ENCODE measurements at regions not wholly inside any gene's neighbourhood (a gene's known extent, or its start where the extent isn't known, plus 50 kb on each side); places are given as distances from the start of the nearest gene placed in this dataset.

GRCh38 chr18:41858761-41859555 lies 96.1 kb upstream of the PIK3C3 start:
- TF ChIP-seq POLR2A (IDR thresholded peaks at IDR 0.05), result no peak
- no peak for TF ChIP-seq CTCF (IDR thresholded peaks at IDR 0.05)

All from sigmoid colon (tissue), 3 donors.